HG03066 (cell line): ENCODE measurements at regions not wholly inside any gene's neighbourhood (a gene's known extent, or its start where the extent isn't known, plus 50 kb on each side); places are given as distances from the start of the nearest gene placed in this dataset.

Experiments used
- ATAC-seq: cut with Tn5 transposase; IDR thresholded peaks from one replicate; pipeline ENCODE4 v1.9.1; 2021; ENCODE audit warnings: low read depth; ENCODE audit not compliant: unreplicated experiment

GRCh38 chr13:50428183-50428877 is 413.1 kb downstream of the KCNRG start:
- ATAC-seq, result no peak

DNA sequence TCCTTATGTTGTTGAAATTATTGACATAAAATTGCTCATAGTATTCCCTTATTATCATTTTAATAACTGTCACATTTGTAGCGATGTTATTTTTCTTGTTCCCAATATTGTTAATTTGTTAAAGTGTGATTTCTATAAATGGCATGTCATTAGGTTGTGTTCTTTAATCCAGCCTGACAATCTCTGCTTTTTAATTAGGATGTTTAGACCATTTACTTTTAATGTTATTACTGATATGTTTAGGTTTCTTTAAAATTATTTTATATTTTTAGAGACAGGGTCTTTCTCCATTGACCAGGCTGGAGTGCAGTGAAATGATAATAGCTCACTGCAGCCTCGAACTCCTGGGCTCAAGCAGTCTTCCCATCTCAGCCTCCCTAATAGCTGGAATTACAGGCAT is 408.5 kb downstream of the DLEU7 start:
- ATAC-seq, result no peak

DNA sequence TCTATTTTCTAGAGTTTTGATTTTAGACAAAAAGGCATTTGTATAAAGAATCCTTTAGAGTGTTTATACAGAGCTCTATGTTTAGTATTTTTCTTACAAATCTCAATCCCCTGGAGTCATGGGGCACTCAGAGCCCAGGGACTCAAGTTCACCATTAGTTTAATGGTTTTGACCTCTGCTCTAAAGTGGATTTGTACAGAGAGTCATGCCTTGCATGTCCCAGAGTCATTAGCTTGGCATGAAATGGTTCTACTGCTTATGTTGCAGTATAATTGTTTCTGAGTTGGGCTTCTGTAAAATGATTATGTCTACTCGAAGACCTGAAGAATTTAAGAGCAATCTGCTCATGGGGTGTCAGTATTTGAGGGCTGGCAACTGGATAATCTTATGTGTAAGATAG is 406.2 kb downstream of the DLEU7 start:
- no peak for ATAC-seq

GRCh38 chr13:50438351-50438750 is 405.1 kb downstream of the DLEU7 start:
- ATAC-seq, result no peak

- ATAC-seq, result no peak
Measured at GRCh38 chr13:50441130-50441529, 402.4 kb downstream of the DLEU7 start.

DNA sequence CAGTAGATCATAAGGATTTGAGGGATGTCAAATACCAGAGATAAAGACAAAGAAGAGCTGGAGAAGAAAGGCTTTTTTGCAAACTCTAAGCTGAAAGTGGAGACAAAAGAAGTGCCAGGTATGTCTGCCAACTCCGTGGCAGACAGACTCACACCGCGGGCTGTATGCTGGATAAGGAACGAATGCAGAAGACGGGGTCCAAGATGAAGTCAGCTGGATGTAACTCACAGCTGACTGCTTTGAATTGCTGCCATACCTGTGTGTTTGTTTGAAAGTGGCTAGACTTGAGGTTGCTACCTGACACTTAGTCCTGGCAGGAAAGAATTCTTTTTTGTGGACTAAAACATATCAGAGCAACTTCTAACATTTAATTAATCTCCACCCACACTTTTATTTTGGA is 398.8 kb downstream of the DLEU7 start:
- no peak for ATAC-seq

DNA sequence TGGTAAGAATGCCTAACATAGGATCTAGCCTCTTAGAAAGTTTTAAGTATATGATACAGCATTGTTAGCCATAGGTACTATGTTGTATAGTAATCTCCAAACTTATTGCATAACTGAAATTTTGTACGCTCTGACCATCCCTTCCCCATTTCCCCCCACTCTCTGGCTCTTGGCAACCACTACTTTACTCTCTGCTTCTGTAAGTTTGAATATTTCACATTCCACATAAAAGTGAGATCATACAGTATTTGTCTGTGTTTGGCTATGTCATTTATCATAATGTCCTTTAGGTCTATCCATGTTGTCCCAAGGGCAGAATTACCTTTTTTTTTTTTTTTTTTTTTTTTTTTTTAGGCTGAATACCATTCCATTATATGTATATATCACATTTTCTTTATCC is 396.9 kb downstream of the DLEU7 start:
- no peak for ATAC-seq

DNA sequence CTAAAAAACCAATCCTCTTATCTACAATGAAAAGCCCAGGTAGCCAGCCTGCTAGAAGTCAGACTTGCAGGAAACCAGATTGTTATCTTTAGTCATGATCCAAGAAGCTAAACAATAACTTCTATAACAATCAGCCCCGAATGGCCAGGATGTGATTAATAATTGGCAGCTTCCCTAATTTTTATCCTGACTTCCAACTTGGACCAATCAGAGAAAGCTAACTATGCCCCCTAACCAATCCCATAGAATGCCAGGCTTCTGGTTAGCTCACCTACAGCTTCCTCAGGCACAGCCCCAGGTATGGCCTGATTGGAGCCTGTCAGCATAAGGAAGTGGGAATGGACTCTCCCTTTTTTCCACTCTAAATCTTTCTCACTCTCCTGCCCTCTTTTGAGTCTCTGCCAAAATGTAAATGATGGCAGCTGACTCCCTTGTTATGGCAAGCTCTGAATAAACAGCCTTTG is 394.9 kb downstream of the DLEU7 start:
- no peak for ATAC-seq

- no peak for ATAC-seq
Measured at GRCh38 chr13:50449465-50449864, 394.0 kb downstream of the DLEU7 start.

DNA sequence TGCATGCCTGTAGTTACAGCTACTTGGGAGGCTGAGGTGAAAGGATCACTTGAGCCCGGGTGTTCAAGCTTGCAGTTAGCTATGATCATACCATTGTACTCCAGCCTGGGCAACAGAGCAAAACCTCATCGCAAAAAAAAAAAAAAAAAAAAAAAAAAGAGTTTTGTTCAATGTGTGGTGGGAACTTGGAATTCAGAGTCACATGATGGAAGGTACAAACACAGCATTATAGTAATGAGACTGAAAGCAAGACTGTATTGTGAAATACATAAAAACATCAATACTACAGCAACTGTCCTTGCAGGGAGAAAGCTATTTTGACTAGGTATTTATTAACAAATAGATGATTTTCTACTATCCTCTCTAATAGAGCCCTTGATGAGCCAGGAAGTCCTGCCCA is 393.2 kb downstream of the DLEU7 start:
- ATAC-seq, result no peak

DNA sequence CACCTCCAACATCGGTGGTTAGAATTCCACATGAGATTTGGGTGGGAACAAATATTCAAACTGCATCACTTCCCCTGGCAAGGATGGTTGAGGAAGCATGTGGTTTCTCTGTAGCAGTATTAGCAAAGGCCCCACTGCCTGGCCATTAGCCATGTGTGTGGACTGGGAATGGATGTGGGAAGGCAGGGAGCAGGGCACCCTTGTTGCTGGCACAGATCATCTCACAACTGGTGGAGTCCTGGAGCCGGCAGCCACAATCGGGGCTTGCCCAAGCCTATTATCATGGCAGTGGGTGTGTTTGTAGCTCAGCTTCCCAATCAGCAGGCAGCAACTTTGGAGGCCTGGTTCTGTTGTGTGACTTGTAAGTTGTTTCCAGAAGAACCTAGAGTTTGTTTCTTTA is 391.9 kb downstream of the DLEU7 start:
- no peak for ATAC-seq

DNA sequence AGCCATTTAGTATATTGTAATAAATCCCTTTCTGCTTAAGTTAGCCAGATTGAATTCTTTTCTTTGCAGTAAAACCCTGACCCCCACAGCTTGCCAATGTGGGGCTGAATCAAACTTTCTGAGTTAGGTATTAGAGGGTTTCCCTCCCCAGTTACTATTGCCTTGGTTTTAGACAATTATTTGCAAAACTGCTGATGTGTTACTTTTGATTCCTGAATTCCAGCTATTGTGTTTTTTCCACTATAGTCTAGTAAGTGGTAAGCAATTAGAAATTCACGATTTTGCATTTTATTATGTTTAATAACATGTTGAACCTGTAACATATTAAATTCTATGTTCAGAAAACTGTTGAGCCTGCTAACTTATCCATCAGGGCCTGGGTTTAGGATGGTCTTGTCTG is 391.5 kb downstream of the DLEU7 start:
- no peak for ATAC-seq

DNA sequence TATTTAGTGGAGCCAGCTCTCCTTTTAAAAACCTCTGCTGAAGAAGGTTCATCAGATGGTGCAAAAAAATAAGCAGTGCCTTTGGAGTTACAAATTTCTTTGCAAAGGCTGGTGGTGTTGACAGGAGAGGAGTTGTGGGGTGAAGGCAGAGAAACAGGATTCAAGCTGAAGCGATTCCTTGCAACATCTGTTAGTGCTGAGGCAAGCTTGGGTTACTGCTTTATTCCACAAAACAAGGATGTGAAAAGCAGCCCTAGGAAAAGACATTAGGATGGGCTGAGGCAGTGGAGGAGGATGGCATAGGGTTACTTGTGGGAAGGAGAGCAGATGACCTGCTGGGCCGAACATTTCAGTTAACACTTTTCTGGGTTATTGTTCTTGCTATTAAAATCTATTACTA is 390.7 kb downstream of the DLEU7 start:
- ATAC-seq, result no peak

- ATAC-seq, result no peak
Measured at GRCh38 chr13:50453188-50453587, 390.3 kb downstream of the DLEU7 start.

GRCh38 chr13:50456111-50456510 is 387.4 kb downstream of the DLEU7 start:
- ATAC-seq, result no peak

DNA sequence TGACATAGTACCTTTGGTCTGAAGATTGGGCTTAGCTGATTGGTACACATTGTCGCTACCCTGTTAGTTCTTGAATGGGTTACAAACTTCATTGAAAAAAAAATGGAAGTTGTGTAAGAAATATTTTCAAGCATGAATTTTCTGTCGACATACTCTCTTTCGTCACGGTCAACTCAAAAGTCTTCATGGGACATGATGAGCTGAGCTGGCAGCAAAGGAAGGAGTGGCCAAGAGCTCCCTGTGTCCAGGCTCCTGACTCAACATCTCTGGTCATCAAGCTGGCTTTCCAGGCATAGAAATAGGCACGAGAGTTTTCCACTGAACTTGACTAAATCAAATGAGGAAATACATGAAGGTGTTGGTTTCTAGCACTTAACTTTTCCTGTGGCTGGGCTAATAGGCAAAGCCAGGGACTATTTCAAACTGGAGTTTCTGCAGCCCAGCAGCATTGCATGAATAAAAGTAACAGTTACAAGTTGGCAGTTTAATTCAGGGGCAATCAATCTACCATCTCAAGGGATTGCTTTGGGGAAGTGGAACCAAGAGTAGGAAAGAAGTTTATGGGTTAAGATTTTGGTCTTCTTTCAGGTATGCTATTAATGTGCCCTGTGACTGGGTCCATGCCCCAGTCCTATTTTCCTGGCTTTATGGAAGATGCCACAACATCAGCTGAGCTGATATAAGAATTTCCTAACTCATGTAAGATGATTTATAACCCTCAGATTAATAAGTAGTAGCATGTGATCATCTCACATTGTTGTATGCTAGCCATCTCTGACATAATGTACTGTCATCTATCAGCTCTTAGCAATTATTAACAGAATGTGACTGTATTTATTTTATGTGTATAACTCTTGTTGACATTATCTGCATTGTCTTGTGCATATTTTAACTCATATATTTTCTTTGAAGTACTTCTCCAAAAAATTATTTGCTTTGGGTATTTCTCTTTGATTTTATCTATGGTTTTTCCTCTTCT is 385.8 kb downstream of the DLEU7 start:
- no peak for ATAC-seq

DNA sequence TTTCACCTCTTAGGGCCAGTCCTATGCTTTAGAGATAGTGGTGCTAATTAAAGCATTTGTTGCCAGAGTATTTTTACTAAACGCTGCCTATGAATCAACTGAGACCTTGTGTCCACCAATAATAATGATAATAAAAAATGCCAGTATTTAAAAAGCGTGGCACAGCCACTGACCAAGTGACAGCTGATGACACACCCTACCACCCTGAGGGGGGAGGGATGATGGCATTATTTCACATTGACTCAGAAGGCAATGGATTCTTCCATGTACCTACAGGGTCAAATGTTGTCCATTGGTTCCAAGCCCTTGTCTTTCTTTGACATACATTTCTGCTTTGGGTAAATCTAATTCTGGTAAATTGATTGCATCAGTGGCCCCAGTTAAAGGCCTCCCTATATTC is 384.4 kb downstream of the DLEU7 start:
- no peak for ATAC-seq

DNA sequence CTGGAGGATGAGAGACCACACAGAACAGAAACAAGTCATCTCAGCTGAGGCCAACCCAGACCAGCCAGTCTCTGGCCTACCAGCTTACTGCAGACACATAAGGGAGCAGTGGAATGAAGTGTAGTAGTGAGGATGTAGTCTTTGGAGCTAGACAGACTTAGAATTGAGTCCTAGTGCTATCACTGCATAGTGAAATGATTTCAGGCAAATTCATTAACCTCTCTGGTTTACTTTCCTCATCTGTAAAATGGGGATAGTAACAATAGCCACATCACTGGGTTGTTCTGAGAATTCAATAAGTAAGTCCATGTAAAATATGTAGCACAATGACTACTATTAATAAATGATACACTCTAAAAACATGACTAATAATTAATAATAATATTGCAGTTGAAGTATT is 383.8 kb downstream of the DLEU7 start:
- ATAC-seq, result no peak

- no peak for ATAC-seq
Measured at GRCh38 chr13:50460358-50460757, 383.1 kb downstream of the DLEU7 start.

GRCh38 chr13:50461189-50461588 is 382.3 kb downstream of the DLEU7 start:
- ATAC-seq, result no peak

DNA sequence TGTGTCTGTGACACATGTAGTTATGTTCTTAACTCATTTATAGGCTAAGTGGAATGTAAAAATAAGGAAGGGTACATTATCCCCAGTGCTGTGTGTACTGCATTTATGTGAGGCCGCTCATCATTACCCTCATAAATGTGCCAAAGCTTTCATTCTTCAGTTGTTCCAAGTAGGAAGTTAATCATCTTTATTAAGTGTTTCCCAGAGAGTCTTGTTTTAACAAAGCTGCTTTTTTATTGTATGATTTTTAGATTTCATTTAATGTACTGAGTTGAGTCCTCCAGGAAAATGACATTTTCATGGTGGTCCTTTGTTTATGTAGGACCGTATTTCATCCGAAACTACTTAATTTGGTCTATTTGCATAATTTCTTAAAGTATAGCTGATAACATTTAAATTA is 379.8 kb downstream of the DLEU7 start:
- no peak for ATAC-seq
